ENCODE measurements at regions not wholly inside any gene's neighbourhood (a gene's known extent, or its start where the extent isn't known, plus 50 kb on each side); places are given as distances from the start of the nearest gene placed in this dataset.

DNA sequence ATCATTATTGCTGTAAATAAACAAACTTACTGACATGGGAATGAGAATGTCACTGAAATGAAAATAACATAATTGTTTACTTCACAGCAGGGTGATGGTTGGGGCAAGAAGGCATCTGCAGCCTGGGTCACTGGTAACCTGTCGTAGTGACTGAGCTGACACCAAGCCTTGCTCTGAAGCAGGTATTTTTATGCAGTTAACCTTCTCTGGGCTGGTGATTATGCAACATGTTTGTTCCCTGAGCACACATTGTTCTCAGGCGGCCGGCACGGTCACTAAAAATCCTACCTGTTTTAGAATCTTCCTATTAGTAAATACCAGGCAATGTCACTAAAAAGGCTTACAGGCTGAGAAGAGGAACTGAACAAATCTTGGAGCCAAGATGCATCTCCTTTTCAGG is 157.7 kb upstream of the NR3C1 start:
- no peak for DNase-seq (ENCODE audit: low spot score)

DNA sequence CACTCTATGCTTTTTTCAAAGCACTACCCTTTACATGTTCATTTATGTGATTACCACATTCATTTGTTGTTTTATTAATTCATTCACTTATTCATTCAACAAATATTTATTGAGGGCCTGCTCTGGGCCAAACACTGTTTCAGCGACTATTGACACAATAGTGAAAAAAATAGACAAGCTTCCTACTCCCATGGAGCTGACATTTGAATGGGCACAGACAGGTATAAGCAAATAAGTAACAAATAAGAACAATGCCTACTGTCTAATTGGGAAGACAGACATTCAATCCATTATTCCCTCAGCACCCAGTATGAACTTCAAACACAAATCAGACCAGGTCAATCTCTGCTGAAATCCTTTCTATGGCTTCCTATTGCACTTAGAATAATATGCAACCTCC is 156.9 kb upstream of the NR3C1 start:
- no peak for DNase-seq (ENCODE audit: low spot score)

DNA sequence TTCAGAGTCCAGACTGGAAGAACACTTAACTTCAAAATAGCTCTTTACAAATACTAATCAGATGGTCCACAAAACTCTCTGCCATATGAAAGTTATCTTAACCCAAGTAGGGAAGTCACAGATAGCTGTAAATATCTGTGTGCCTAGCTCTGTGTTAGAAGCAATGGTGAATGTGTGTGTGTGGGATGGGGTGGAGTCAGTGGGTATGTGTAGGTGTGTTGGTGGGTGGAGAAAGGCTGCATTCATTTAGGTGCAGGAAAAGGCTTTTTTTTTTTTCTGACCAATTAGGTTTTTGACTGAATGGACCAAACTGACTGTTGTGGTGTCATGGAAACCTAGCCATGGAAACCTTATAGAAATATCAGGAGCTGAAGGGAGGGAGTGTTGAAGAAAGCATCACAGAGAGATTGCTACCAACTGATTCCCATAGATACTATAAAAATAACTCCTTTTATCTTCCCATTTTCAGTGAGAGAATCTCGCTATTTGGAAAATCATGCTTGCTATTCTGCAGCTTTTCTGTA is 156.2 kb upstream of the NR3C1 start:
- no peak for DNase-seq (ENCODE audit: low spot score)

DNA sequence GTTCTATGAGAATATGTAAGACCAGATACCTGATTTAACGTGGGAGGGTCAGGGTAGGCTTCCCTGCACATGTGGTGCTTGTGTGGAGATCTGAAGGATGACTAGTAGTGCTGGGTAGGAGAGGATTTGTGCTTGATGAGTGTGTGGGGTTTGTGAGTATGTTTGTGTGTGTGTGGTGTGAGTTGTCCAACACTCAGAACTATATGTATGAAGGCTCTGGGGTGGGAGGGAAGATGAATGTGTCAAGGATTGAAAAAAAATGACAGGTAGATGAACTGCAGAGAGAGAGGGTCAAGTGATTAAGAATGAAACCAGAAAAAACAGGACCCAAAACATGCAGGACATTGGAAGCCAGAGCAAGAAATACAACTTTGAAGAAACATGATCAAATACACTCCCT is 154.6 kb upstream of the NR3C1 start:
- DNase-seq (ENCODE audit: low spot score) = no peak

DNA sequence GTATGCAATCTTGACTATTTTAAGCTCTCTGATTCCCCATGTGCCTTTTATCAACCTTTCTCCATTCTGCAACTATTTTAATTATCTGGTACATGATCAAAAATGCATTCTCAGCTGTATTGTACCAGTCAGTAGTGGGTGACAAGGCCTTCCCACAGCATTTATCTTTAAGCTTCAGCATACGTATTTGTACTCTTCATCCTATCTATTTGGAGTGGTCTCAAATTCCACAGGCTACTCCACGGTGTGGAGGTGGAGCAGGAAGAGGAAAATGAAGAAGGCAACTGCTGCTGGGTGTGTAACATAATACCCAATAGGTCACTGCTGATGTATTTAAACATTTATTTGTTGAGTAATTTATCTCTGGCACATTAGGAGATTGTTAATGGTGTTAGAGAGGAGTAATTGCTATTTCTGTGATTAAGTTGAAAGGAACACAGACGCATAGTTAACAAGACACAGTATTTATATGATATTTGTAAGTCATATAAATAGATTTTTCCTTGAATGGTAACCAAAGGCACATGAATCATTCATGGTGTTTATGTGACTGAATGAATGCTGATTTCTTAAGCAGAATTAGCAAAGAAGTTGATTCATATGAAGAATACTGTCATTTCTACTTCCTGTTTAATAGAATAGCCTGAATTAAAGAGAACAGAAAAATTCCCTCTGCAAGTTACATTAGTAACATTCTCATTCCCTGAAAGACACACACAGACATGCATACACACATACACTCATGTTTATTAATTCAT is 153.8 kb upstream of the NR3C1 start:
- no peak for DNase-seq (ENCODE audit: low spot score)

DNA sequence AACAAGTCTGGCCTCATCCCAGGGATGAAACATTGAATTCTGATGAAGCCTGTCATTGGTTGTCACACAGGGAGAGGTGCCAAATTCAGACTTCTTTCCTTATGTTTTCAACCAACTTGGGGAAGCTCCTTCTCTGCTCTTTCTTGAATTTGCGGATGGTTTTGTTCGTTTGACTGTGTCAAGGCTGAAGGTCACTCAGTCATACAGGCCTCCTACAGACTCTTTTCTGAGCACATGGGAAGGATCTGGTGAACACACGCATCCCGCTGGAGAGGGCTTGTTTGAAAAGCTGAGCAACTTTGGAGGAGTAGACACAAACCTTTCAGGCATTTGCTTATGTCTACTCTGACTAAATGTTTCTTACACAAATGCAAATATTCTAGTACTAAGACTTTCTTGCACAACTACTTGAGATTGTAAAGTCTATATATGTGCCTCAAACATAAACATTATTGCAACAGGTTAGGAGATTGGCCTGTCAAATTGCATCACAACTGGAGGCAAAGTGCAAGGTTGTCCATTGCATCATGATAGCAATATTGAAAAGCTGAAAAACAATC is 151.5 kb upstream of the NR3C1 start:
- DNase-seq (ENCODE audit: low spot score) = no peak

DNA sequence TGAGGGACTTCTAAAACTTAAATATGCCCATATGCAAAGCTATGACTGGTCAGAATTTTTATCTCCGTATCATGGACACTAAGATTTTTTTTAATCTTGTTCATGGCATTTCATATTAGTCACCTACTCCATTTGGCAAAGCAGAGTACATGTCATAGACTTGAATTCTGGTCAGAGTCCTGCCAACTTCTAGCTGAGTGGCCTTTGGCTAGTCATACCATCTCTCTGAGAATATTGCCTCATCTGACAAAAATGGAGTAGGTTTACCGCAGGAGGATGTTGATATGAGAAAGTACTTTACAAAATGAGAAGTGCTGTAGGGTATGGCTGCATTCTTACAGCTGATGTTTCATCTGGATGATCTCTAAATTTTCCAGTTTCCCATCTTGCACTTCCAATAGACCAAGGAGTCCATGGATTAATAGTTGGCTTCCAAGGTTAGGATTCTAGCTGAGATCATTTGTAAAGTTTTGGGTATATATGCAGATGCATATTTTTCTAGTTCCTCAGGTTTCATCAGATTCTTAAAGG is 150.8 kb upstream of the NR3C1 start:
- DNase-seq (ENCODE audit: low spot score) = peak; percentile 65

DNA sequence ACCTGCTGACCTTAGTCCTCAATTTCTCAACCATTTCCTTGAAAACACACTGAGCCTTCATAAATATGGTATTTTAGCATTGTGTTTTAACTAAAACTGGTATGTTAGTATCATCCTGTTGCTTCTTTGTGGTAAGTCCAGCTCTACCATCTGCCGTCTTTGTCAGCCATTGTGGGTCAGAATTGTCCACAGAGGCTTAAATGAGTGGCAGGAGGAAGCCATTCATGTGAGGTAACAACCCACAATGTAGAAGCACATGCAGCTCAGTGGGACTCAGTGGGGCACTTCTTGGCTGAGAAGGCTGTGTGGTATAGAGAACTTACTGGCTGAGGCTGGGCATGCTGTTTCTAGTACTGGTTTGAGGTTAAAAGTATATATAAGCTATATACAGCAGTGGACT is 149.2 kb upstream of the NR3C1 start:
- DNase-seq (ENCODE audit: low spot score) = no peak

DNA sequence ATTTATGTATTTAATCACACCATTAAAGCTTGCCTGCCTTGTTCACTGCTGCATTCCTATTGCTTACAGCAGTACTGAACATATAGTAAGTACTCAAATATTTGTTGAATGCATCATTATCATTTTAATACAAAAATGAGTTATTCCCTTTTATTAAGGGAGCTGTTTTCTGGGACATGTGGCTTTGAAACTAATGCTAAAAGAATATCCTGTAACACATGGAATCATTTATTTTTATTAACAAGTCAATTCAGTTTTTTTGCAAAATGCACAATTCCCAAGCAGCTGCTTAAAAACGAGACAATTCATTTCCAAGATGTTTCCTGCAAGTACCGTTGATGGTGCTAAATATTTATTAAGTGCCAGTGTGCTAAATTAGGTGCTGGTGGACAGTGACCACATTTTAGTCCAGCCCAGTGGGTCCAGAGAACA is 148.3 kb upstream of the NR3C1 start:
- no peak for DNase-seq (ENCODE audit: low spot score)

DNA sequence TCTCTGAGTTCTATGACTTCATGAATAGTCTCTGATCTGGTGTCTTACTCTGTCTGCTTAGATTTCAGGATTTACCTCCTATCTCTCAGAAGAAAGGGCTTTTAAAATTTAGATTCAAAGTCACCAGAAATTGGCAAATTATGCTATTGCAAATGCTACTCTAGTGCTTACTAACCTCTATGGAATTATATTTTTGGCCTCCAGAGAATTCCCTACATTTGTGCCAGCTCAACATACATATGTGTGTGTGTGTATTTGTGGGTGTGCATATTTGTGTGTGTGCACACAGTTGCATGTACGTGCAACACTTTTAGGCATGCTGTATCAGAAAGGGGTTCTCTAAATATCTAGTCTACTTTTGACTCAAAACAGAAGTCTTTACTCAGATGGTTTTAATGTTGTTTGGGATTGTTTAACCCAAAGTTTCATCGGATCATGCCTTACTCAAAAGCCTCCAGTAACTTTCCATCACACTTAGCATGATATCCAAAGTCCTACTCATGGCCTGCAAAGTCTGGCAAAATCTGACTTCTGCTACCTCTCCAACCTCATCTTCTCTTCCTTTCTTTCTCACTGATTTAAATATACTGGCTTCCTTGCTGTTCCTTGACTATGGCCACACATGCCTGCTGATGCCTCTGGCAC is 147.6 kb upstream of the NR3C1 start:
- DNase-seq (ENCODE audit: low spot score) = no peak

DNA sequence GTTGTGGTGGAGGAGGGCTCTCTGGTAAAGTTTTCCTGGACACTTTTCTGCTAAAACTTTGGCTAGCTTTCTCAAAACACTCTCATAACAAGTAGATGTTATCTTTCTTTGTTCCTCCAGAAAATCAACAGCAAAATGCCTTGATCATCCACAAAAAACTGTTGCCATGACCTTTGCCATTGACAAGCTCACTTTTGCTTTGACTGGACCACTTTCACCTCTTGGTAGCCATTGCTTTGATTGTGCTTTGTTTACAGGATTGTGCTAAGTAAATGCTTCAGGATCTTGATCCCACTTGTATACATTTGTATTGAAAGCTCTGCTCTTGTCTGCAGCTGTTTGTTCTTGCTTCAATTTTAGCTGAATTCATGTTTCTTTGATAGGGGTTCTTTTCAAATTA is 143.9 kb upstream of the NR3C1 start:
- DNase-seq (ENCODE audit: low spot score) = no peak

DNA sequence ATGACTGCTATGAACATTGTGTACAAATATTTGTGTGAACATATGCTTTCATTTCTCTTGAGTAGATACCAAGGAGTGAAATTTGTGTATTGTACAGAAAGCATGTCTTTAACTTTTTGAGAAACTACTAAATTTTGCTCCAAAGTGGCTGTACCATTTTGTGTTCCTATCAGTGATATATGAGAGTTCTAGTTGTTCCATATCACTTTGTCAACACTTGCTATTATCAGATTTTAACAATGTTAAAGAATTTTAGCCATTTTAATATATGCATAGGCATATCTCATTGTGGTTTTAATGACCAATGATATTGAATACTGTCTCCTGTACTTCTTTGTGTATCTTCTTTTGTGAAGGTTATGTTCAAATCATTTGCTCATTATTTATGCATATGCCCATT is 142.9 kb upstream of the NR3C1 start:
- DNase-seq (ENCODE audit: low spot score) = no peak

DNA sequence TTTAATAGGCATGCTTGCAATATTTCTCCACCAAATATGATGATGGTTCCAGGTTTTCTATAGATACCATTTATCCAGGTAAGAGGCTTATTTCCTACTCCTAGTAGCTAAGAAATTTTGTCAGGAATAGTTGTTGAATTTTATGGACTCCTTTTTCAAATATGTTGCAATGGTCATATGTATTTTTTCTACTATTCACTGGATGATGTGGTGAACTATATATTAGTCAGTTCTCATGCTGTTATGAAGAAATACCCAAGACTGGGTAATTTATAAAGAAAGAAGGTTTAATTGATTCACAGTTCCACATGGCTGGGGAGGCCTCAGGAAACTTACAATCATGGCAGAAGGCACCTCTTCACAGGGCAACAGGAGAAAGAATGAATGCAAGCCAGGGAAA is 141.1 kb upstream of the NR3C1 start:
- DNase-seq (ENCODE audit: low spot score) = no peak

DNA sequence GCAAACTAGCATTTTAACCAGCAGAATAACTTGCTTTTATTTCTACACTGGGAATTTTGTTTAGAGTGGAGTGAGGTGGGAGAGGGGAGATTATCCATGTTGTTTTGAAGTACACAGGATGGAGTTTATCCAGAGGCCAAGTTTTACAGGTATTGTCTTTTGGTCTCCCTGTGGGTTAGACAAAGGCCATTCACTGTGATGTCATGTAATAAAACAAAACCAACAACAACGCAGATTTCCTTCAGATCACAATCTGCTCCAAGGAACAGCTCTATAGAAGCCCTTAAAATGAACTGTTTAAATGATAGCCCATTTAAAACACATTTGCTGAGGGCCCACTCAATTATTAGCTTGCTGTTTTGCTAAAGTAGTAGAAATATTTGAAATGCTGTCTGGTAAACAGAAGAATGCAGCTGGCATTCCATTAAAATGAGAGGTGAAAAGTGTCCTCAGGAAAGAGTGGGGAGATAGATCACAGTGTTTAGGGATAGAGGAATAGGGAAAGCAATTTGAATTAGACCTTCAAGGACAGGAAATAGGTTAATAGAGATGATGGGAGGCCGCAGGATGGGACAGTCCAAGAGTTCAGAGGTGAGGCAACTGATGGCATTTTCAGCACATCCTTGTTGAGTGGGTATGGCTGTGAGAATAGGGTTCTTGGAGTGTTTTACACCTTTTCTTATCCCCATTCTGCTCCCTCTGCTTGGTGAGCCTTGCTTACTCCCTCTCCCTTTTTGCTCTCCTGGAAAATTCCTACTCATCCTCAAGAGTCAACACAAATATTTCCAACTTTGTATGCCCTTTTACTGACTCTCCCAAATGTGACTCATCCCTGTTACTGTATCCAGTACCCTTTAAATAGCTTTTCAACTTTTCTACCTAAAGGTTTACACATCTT is 140.1 kb upstream of the NR3C1 start:
- peak; percentile 22 for DNase-seq (ENCODE audit: low spot score)

DNA sequence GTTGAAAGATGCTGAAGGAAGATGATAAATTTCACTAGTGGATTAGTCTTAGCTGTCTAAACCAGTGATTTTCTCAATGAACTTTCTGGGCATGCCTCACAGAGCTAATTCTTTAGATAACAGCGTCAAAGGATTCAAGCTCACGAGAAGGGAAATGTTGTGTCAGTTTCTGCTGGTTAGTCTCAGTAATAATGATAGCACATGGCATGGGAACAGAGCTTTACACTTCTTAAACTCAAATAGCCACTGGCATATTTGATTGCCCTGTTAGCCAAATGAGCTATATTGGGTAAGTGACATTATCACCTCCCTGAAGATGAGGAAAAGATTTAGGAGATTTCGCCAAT is 139.3 kb upstream of the NR3C1 start:
- no peak for DNase-seq (ENCODE audit: low spot score)

DNA sequence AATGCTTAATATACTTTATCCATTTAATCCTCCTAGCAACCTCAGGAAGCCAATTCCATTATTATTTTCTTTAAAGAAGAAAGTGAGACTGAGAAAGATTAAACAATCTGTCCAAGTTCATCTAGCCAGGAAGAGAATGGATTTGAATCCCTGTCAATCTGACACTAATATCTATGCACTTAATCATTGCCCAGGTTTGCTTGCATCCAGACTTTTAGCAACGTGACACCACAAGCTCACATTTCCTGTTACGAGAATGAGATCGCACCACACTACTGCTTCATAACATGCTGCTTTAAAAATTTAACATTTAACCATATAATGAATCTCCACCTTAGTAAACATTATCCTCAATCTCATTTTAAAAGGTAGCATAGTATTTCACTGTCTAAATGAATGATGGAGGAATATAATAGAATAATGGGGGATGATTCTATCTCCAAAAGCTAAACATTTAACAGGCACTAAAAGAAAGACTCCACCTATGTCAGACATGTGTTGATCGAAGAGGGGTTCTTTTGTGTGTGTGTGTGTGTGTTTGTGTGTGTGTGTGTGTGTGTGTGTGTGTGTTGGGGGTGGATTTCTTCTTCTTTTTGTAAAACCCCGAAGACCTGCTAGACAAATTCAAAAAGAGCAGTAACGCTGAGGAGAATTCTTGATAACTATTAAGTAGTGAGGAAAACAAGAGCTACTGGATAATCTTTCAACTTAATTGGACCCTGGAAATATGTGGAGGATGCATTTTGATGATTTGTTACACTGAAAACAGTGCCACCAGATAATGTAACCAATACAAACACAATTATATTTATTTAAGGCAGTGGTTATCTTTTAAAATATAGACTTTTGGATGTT is 138.7 kb upstream of the NR3C1 start:
- no peak for DNase-seq (ENCODE audit: low spot score)

DNA sequence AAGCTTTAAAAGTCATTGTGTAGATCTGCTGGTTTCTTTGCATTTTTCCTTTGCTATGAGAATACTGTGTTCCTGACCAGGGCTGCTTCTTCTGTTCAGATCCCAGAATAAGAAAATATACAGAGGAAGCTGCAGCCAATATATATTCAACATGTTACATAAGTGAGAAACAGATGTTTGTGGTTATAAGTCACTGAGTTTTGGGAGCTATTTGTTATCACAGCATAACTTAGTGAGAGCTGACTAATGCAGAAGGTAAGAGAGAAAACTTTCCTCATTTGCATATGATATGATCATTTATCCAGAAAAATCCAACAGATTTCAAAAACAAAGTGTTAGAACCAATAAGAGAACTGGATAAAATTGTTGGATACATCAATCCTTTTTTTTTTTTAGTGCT is 136.3 kb upstream of the NR3C1 start:
- no peak for DNase-seq (ENCODE audit: low spot score)

DNA sequence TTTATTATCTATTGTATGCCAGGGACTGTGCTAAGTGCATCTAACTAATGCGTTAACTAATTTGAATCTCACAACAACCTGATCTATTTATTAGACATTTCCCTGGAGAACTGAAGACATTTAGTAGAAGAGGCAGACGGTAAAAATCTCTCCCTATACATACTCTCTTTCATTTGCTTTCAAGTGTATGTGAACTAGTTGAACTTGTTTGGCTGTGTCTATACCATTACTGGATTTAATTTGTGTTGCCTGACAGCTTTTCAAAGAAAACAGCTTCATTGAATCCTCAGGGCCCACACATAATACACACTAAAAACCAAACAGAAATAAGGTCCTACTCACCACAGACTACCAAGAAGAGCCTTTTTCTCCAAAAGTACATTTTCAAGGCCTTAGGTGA is 133.6 kb upstream of the NR3C1 start:
- DNase-seq (ENCODE audit: low spot score) = no peak

DNA sequence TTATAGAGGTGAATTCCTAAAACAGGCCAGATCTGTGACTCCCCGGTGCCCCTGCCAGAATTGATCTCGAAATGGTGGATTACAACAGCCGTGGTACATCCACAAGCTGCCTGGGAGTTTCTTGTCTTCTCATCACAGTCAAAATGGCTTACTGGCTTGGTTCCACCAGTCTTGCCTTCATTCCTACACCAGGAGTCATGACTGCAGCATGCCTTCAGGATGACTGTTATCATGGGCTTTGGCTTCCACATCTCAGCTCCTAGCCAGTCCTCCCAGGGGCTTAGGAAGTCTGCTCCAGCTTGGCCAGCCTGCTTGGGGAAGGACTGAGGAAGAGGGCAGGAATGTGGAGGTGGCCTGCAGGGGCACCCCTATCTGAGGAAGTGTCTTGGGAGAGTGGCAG is 132.9 kb upstream of the NR3C1 start:
- peak; percentile 84 for DNase-seq (ENCODE audit: low spot score)

DNA sequence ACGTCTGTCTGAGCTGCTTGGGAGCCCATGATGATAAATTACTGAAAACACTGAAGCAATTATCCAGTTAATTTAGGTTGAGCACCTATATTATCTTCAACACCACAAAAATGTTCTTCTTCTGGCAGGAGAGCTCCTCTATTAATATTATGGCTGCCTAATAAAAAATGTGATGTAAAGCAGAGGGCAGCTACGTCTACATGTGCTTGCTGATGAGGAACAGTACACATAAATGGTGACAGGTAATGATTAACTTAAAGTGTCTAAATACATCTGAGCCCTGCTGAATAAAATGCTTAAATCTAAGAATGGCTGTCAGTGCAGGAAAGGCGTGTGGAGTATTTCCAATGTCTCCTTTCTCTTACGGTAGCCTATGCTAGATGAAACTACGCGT is 131.3 kb upstream of the NR3C1 start:
- DNase-seq (ENCODE audit: low spot score) = no peak
